ENCODE measurements at regions not wholly inside any gene's neighbourhood (a gene's known extent, or its start where the extent isn't known, plus 50 kb on each side); places are given as distances from the start of the nearest gene placed in this dataset.

DNA sequence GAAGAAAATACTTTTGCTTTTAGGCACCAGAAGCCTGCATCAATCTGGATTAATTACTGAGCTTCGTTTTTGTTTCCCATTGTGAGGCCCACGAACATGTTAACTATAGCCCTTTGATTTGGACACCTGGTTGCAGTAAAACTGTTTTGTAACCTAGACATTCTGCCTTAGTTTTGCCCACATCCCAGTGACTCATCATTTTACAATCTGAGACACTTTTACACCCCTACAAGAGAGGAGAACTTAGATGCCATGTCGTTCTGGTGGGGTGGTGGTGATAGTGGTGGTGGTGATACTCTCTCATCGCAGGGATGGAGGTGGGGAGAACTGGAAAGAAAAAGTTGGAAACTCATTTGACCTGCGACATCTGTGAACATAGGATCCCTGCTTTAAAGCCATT, 1257.2 kb downstream of the ADGRL3 start:
- TF ChIP-seq, protein P1, sequence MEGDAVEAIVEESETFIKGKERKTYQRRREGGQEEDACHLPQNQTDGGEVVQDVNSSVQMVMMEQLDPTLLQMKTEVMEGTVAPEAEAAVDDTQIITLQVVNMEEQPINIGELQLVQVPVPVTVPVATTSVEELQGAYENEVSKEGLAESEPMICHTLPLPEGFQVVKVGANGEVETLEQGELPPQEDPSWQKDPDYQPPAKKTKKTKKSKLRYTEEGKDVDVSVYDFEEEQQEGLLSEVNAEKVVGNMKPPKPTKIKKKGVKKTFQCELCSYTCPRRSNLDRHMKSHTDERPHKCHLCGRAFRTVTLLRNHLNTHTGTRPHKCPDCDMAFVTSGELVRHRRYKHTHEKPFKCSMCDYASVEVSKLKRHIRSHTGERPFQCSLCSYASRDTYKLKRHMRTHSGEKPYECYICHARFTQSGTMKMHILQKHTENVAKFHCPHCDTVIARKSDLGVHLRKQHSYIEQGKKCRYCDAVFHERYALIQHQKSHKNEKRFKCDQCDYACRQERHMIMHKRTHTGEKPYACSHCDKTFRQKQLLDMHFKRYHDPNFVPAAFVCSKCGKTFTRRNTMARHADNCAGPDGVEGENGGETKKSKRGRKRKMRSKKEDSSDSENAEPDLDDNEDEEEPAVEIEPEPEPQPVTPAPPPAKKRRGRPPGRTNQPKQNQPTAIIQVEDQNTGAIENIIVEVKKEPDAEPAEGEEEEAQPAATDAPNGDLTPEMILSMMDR (IDR thresholded peaks at IDR 0.05), result no peak
- TF ChIP-seq POLR2A (IDR thresholded peaks at IDR 0.05), result no peak

Data from testis (tissue), 2 donors.